GM12873 (cell line): ENCODE measurements at regions not wholly inside any gene's neighbourhood (a gene's known extent, or its start where the extent isn't known, plus 50 kb on each side); places are given as distances from the start of the nearest gene placed in this dataset.

ENCODE experiments used
- CTCF ChIP-seq: IDR thresholded peaks from 2 replicates; pipeline ENCODE4 v1.5.1; 2012; ENCODE audit warnings: low read depth, mild to moderate bottlenecking, moderate library complexity, low read length, control low read depth; ENCODE audit not compliant: insufficient read depth; ENCODE audit errors: missing control alignments

GRCh38 chr5:57711471-57711870, 228.9 kb upstream of the ACTBL2 start:
- TF ChIP-seq CTCF: no peak

- TF ChIP-seq CTCF: no peak
These were observed 227.5 kb upstream of the ACTBL2 start for GRCh38 chr5:57710126-57710525.

- TF ChIP-seq CTCF: no peak
These were observed 223.2 kb upstream of the ACTBL2 start for GRCh38 chr5:57705769-57706168.

GRCh38 chr5:57703721-57704120, 221.1 kb upstream of the ACTBL2 start:
- no peak for TF ChIP-seq CTCF

- TF ChIP-seq CTCF: no peak
These were observed 217.9 kb upstream of the ACTBL2 start for GRCh38 chr5:57700484-57700883.

GRCh38 chr5:57700072-57700471, 217.5 kb upstream of the ACTBL2 start:
- TF ChIP-seq CTCF: no peak

GRCh38 chr5:57698802-57699201, 216.2 kb upstream of the ACTBL2 start:
- TF ChIP-seq CTCF: no peak

GRCh38 chr5:57698086-57698485, 215.5 kb upstream of the ACTBL2 start:
- TF ChIP-seq CTCF: no peak
